ENCODE measurements at regions not wholly inside any gene's neighbourhood (a gene's known extent, or its start where the extent isn't known, plus 50 kb on each side); places are given as distances from the start of the nearest gene placed in this dataset.

- TF ChIP-seq, protein P1, sequence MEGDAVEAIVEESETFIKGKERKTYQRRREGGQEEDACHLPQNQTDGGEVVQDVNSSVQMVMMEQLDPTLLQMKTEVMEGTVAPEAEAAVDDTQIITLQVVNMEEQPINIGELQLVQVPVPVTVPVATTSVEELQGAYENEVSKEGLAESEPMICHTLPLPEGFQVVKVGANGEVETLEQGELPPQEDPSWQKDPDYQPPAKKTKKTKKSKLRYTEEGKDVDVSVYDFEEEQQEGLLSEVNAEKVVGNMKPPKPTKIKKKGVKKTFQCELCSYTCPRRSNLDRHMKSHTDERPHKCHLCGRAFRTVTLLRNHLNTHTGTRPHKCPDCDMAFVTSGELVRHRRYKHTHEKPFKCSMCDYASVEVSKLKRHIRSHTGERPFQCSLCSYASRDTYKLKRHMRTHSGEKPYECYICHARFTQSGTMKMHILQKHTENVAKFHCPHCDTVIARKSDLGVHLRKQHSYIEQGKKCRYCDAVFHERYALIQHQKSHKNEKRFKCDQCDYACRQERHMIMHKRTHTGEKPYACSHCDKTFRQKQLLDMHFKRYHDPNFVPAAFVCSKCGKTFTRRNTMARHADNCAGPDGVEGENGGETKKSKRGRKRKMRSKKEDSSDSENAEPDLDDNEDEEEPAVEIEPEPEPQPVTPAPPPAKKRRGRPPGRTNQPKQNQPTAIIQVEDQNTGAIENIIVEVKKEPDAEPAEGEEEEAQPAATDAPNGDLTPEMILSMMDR (conservative IDR thresholded peaks at IDR 0.05; ENCODE audit: low read depth, low read length) = no peak
- TF ChIP-seq RFX5 (IDR thresholded peaks at IDR 0.05; ENCODE audit: low read depth, low read length) (no peak), RAD21 (IDR thresholded peaks at IDR 0.05; ENCODE audit: low read length) (no peak), MXI1 (IDR thresholded peaks at IDR 0.05; ENCODE audit: borderline replicate concordance, low read depth, low read length) (no peak), POLR2A (IDR thresholded peaks at IDR 0.05; ENCODE audit: low read depth, low read length) (no peak), RCOR1 (IDR thresholded peaks at IDR 0.05; ENCODE audit: insufficient replicate concordance, low read length) (no peak), SMC3 (IDR thresholded peaks at IDR 0.05; ENCODE audit: low read depth, low read length) (no peak), BHLHE40 (IDR thresholded peaks at IDR 0.05; ENCODE audit: low read depth, low read length) (no peak), NFE2L2 (IDR thresholded peaks at IDR 0.05; ENCODE audit: low read depth, low read length) (no peak), MAZ (IDR thresholded peaks at IDR 0.05; ENCODE audit: borderline replicate concordance, low read depth, low read length) (no peak), CHD1 (IDR thresholded peaks at IDR 0.05; ENCODE audit: low read depth, low read length) (no peak)
- TF ChIP-seq, protein P2, sequence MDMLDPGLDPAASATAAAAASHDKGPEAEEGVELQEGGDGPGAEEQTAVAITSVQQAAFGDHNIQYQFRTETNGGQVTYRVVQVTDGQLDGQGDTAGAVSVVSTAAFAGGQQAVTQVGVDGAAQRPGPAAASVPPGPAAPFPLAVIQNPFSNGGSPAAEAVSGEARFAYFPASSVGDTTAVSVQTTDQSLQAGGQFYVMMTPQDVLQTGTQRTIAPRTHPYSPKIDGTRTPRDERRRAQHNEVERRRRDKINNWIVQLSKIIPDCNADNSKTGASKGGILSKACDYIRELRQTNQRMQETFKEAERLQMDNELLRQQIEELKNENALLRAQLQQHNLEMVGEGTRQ (IDR thresholded peaks at IDR 0.05; ENCODE audit: low read depth, low read length) = no peak
These were observed 74.6 kb upstream of the AP1S2 start for GRCh38 chrX:15929194-15929593.
